ENCODE measurements at regions not wholly inside any gene's neighbourhood (a gene's known extent, or its start where the extent isn't known, plus 50 kb on each side); places are given as distances from the start of the nearest gene placed in this dataset.

DNA sequence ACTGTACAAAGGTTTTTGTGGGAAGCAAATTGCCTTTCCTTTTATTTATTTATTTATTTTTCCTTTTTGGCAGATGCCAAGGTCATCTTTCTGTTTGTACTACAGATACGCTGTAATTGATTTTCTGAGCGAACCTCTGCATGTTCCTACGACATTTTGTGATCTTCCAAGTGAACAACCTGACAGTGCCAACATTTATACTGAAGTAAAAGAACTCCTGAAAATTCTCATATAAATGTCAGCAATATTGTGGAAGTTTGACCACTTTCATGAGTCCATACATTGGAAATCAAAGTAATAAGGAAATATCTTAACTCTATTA is 86.8 kb upstream of the EEPD1 start:
- POLR2A ChIA-PET (ENCODE audit: unreplicated experiment), result no interaction called here

More for the DNA sequence above, 86.8 kb upstream of the EEPD1 start:
- no peak overlapping the region for H2BK15ac ChIP-seq (ENCODE audit: low read depth, low read length)
- no peak overlapping the region for H3K4me2 ChIP-seq (ENCODE audit: low read depth, low read length)
- H3K9ac ChIP-seq (ENCODE audit: low read depth, low read length), result no peak overlapping the region
- BruUV-seq (replicated peaks), result no TSS peak
- no peaks in the 10 kb centered on the region for H3K79me1 ChIP-seq (ENCODE audit: low read depth in 1 of 2, low read length in 2 of 2)
- no peak overlapping the region for H2AK9ac ChIP-seq (replicated peaks; ENCODE audit: low read depth, low read length, poor library complexity)
- H3K4ac ChIP-seq (ENCODE audit: low read depth, low read length), result no peak overlapping the region
- no peak overlapping the region for H3K14ac ChIP-seq (replicated peaks; ENCODE audit: low read depth, low read length)
- H2BK120ac ChIP-seq (ENCODE audit: low read depth, low read length), result no peak overlapping the region
- H3K18ac ChIP-seq (ENCODE audit: low read depth, low read length), result no peak overlapping the region
- CTCF ChIA-PET, result no interaction called here
- no peak overlapping the region for H3K27ac ChIP-seq (ENCODE audit: insufficient read depth, low read length)
- dilution Hi-C loops (cut with HindIII; ENCODE audit: low sequenced_read_pairs, unreplicated experiment), result no loop called here
- no peaks in the 10 kb centered on the region for H3K9me1 ChIP-seq (ENCODE audit: insufficient read depth, low read length)
- no CpG with 5 or more reads among the region's 3 CpGs for WGBS, 2 experiments (ENCODE audit: extremely low coverage in 2 of 2, insufficient read length in 1 of 2)
- H3K27me3 ChIP-seq (ENCODE audit: control insufficient read depth, insufficient read depth, low read length), result peaks cover 18% of the 10 kb centered on the region
- no peaks in the 10 kb centered on the region; the same call in 1 of the 2 replicates for H3K4me1 ChIP-seq (ENCODE audit: control insufficient read depth, insufficient read depth, low read length)
- DNase-seq, result no peak
- H3K23ac ChIP-seq (ENCODE audit: low read depth, low read length), result no peak overlapping the region
- no peak overlapping the region for H2AK5ac ChIP-seq (ENCODE audit: low read depth, low read length)
- H3K4me3 ChIP-seq (ENCODE audit: insufficient read depth, low read depth, low read length), result no peak overlapping the region
- H2AFZ ChIP-seq (replicated peaks; ENCODE audit: low read length, poor library complexity), result no peak overlapping the region
- H3K56ac ChIP-seq (ENCODE audit: extremely low read depth, insufficient read depth, low read length), result no peak overlapping the region
- in situ Hi-C loops (cut with MboI; ENCODE audit: low sequenced_read_pairs), result no loop called here
- H2BK5ac ChIP-seq (ENCODE audit: low read depth, low read length, poor library complexity, severe bottlenecking), result no peak overlapping the region
- H4K5ac ChIP-seq (ENCODE audit: low read depth, low read length), result no peak overlapping the region
- H3K36me3 ChIP-seq (ENCODE audit: control insufficient read depth, insufficient read depth, low read length), result no peaks in the 10 kb centered on the region
- 0 out of 2 replicates have a peak, but pooled peaks cover 1% of the 10 kb centered on the region for H3K9me3 ChIP-seq (ENCODE audit: control insufficient read depth, insufficient read depth, low read length)
- no peaks in the 10 kb centered on the region for H4K20me1 ChIP-seq (ENCODE audit: insufficient read depth, low read length)
- no peak overlapping the region for H2BK20ac ChIP-seq (ENCODE audit: low read depth, low read length)
- intact Hi-C loops (cut with micrococcal nuclease), result no loop called here
- TF ChIP-seq, protein P1, sequence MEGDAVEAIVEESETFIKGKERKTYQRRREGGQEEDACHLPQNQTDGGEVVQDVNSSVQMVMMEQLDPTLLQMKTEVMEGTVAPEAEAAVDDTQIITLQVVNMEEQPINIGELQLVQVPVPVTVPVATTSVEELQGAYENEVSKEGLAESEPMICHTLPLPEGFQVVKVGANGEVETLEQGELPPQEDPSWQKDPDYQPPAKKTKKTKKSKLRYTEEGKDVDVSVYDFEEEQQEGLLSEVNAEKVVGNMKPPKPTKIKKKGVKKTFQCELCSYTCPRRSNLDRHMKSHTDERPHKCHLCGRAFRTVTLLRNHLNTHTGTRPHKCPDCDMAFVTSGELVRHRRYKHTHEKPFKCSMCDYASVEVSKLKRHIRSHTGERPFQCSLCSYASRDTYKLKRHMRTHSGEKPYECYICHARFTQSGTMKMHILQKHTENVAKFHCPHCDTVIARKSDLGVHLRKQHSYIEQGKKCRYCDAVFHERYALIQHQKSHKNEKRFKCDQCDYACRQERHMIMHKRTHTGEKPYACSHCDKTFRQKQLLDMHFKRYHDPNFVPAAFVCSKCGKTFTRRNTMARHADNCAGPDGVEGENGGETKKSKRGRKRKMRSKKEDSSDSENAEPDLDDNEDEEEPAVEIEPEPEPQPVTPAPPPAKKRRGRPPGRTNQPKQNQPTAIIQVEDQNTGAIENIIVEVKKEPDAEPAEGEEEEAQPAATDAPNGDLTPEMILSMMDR (conservative IDR thresholded peaks at IDR 0.05; ENCODE audit: low read depth, low read length), result no peak
- TF ChIP-seq, protein P2, sequence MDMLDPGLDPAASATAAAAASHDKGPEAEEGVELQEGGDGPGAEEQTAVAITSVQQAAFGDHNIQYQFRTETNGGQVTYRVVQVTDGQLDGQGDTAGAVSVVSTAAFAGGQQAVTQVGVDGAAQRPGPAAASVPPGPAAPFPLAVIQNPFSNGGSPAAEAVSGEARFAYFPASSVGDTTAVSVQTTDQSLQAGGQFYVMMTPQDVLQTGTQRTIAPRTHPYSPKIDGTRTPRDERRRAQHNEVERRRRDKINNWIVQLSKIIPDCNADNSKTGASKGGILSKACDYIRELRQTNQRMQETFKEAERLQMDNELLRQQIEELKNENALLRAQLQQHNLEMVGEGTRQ (IDR thresholded peaks at IDR 0.05; ENCODE audit: low read depth, low read length), result no peak
- TF ChIP-seq POLR2A (IDR thresholded peaks at IDR 0.05; ENCODE audit: low read depth, low read length) (no peak), MAFK (IDR thresholded peaks at IDR 0.05; ENCODE audit: low read depth, low read length) (no peak)
- no peak overlapping the region for H4K8ac ChIP-seq (ENCODE audit: low read depth in 2 of 2, low read length in 2 of 2)
- H4K91ac ChIP-seq (ENCODE audit: insufficient read depth, low read depth, low read length), result no peak overlapping the region
- no peak for ATAC-seq (ENCODE audit: low read depth)
